GM13977 (cell line): ENCODE measurements at regions not wholly inside any gene's neighbourhood (a gene's known extent, or its start where the extent isn't known, plus 50 kb on each side); places are given as distances from the start of the nearest gene placed in this dataset.

Experiments used
- DNase-seq: peaks from one replicate; pipeline ENCODE4 v3.0.0; 2012; ENCODE audit warnings: low spot score
- CTCF ChIP-seq: IDR thresholded peaks from 2 replicates; pipeline ENCODE4 v1.5.1; 2012; ENCODE audit warnings: mild to moderate bottlenecking, control low read depth; ENCODE audit not compliant: insufficient read depth; ENCODE audit errors: extremely low read depth, missing control alignments
- in situ Hi-C: fragments of 300-500 bp; cut with MboI; formaldehyde crosslinking; loops from one replicate; pipeline ENCODE4 v1.12.0; 2022; ENCODE audit warnings: low sequenced_read_pairs, low pct_unique_long_range_greater_than_20kb, mixed read lengths, inconsistent platforms; ENCODE audit not compliant: unreplicated experiment

DNA sequence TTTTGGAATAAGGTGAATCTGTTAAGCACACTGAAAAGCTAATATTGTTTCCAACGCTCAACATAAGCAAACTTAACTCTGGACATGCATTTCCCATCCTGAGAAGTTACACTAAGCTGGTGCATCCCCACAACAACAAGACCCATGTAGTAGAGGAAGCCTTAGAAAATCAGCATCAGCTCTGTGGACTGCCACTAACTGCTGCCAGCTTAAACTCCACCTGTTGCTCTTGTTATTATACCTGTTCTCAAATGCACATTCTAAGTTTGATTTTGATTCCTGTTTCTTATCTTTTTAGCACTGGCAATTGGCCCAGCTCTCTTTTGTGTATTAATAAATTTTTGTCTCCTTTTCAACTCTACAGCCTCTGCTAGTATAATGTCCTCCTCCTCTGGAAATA, 924.8 kb downstream of the DNAH5 start:
- no peak for TF ChIP-seq CTCF
- in situ Hi-C loops, result no loop called here
- DNase-seq, result no peak

DNA sequence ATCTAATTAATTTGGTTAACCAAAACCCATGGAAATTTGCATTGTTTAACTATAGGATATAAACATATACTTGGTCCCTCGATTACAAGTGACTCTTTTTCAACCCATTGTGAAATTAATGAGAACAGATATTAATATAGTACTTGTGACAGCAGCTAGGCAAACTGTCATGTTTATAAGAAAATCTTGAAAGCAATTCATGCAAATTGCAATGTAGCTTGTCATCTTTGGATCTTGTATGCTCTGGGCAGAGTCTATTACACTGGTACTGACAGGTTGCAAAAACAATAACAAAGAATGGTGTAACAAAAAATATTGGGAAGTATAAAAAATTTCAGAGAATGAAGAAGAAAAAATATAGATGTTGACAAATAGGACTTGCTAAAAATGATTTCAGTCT, 941.0 kb downstream of the DNAH5 start:
- in situ Hi-C loops, result no loop called here
- no peak for DNase-seq

DNA sequence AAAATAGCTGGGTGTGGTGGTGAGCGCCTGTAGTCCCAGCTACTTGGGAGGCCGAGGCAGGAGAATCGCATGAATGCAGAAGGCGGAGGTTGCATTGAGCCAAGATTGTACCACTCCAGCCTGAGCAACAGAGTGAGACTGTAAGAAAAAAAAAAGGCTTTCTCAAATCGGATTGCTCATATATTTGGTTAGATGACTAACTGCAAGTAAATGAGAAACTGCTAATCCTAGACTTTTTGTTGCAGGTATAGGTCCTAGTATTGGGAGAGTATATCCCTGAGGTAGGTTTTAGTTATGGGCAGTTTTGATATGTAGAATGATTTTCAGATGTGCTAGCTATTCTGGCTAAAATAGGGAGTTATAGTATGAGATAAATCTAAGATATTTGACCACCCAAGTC, 944.8 kb downstream of the DNAH5 start:
- DNase-seq, result no peak
- TF ChIP-seq CTCF, result no peak
- in situ Hi-C loops, result no loop called here

More for the DNA sequence above, 941.0 kb downstream of the DNAH5 start:
- TF ChIP-seq CTCF, result no peak

GRCh38 chr5:12985142-12985541, 959.3 kb downstream of the DNAH5 start:
- in situ Hi-C loops, result no loop called here
- TF ChIP-seq CTCF, result no peak
- DNase-seq, result no peak

DNA sequence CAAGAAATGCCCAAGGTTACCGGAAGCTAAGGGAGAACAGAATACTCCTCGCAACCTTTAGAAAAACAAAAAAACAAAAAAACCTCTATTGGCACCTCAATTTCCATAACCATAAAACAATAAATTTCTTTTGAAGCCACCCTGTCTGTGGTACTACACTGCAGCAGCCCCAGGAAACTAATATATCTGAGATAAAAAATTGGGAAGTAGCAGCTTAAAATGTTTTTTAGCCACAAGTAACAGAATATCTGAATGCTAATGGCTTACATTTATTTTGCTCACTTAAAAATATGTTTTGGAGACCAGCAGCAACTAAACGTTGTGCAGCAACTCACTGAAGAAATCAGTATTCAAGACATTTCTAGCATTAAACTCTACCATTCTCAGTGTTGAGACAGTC, 969.6 kb downstream of the DNAH5 start:
- no peak for TF ChIP-seq CTCF
- in situ Hi-C loops, result no loop called here

GRCh38 chr5:12965804-12966203, 978.7 kb downstream of the DNAH5 start:
- no peak for DNase-seq
- in situ Hi-C loops, result no loop called here
- no peak for TF ChIP-seq CTCF

More for the DNA sequence above, 969.6 kb downstream of the DNAH5 start:
- no peak for DNase-seq

- no peak for TF ChIP-seq CTCF
- in situ Hi-C loops, result no loop called here
- DNase-seq, result no peak
Observed at GRCh38 chr5:12959713-12960112, 984.8 kb downstream of the DNAH5 start.
